ENCODE measurements at regions not wholly inside any gene's neighbourhood (a gene's known extent, or its start where the extent isn't known, plus 50 kb on each side); places are given as distances from the start of the nearest gene placed in this dataset.
A peak's percentile ranks its signal among the peaks of the same experiment; 100 is the strongest.

DNA sequence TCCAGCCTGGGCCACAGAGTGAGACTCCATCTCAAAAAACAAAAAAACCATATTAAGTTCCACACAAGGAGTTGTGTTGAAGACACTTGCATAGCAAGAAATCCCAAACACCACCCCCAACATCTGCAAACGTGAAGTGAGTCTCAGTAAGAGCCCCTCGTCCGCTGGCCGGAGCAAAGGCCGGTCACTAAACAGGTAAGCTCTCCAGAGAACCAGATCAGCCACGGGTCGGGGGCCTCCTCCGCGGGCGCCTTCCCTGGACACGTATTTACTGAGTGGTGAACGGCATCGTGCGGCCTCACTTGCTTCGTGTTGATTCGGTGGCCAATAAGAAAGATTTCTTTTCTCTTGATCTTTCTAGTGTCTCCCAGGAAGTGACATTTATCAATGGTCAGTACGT, 93.6 kb downstream of the MRPL36 start:
- no peak for DNase-seq (ENCODE audit: low read depth in 2 of 2)

DNA sequence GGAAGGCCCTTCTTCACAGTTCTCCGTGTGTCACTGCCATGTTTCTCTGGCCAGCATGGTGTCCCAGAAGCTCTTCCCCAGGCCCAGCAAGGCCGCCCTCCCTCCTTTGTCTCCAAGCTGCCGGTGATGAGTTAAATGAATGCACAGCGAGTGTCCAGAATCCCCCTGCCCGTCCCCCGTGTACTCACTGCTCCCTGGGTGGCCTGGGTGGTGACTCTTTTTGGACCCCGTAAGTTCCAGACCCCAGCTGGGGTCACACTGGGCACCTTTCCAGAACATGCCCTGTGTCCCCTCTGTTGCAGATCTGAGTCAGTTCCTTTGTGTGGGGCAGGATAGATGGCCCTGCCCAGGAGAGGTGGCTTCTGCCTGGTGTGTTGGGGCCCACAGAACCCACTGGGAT, 95.0 kb downstream of the MRPL36 start:
- no peak for DNase-seq (ENCODE audit: low read depth in 2 of 2)

DNA sequence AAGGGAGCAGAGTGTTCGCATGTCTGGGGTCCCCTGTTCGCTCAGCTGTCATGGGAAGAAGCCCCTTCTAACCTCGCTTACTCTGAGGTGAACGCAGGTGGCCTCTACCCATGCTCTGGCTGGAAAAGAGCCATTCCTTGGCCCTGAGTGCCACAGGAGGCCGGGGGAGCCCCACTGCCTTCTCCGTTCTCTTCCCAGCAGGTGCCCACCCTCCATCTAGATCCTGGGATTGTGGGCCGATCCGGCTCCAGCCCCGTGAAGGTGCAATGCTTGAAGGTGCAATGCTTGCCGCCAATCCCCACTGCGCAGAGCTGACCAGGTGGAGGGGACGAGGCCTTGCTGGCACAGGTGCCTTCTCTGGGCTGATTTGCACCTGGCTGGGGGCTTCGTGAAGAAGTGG, 95.4 kb downstream of the MRPL36 start:
- DNase-seq (ENCODE audit: low read depth in 2 of 2), result no peak

DNA sequence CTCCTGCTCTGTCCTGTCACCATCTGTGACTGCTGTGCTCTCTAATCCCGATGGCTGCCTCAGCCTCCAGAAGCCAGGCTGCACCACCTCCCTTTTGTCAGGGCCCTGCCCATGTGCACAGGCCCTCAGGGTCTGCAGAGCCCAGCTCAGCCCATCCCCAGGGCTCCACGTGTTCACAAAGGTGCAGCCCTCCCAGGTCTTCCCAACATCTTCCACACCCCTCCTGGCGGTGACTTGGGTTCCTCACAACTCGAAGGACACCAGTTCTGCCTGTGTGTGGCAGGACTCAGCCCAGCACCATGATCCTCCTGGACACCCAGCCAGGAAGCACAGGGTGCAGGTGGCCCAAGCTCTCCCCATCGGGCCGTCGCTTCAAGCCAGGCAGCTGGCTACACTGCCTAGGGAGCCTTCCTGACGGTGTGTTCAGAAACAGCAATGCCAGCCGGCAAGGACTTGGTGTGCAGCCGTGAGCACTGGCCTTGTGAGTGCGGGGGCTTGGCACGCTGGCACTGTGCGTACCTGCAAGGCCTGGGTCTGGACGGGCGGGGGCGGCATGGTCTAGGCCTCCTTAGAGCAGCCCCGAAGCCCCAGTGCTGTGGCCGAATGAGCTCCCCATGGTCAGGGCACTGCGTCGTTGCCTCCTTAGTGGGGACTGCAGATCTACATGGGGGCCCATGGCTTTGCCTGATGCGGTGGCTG, 96.1 kb downstream of the MRPL36 start:
- DNase-seq (ENCODE audit: low read depth in 2 of 2), result no peak

DNA sequence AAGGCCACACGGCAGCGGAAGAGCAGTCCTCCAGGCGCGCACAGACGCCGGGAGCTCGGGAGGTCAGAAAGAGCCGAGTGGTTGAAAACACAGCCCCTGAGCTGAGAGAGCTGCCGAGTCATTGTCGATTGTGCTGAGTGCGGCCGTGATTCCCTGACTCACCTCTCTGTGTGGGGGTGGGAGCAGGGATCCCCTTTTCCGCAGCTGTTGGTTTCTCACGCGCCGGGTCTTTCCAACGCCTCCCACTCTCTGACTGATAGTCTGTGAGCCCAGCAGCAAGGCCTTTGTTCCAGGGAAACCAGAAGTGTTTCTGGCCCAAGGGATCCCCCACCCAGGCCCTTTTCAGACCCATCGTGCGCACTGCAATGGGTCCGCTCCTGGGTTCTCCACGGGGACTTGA, 97.3 kb downstream of the MRPL36 start:
- DNase-seq (ENCODE audit: low read depth in 2 of 2), result no peak

DNA sequence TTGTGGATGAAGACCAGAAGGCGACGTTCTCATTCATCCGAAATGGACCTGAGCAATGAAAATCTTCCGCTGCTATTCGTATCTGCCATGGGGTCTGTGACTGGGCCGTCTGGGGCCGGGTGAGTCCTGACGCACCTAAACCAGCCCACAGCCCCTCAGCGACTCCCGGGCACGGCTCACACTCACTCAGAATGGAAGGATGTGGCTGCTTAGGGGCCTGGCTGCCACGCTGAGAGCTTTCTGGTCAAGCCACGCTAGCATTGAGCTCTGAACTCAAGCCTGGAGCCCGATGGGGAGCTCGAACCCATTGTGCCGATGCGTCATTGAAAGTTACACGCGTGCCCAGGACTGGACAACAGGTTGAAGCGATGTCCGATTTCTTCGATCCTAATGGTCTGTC, 97.8 kb downstream of the MRPL36 start:
- DNase-seq (ENCODE audit: low read depth in 2 of 2), result no peak

DNA sequence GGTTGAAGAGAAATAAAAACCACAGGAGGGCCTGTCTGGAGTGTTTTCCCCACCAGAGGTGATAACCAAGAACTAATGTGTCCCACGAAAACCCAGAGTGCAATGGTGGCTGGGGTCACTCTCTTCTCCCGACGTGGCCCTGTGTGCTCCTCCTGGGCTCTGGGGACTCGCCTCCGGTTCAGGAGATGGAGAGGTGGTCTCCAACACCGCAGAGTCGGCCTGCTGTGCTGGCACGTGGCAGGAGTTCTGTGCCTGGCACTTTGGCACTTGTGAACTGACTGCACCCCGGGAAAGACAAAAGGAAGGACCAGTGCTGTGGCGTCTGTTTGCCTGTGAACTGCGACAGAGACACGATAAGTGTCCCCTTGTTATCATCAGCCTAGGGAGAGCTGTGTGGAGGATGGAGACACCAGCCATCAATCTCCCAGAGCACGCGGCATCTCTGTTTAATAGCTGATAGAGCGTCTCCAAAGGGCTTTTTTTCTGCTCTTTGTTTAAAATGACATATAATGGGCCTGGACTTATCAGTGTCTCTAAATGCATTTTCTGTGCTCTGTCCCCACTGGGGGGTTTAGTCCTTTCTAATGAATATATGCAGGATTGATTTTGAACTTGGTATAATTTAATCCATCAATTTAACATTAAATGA, 98.3 kb downstream of the MRPL36 start:
- no peak for DNase-seq (ENCODE audit: low read depth in 2 of 2)

DNA sequence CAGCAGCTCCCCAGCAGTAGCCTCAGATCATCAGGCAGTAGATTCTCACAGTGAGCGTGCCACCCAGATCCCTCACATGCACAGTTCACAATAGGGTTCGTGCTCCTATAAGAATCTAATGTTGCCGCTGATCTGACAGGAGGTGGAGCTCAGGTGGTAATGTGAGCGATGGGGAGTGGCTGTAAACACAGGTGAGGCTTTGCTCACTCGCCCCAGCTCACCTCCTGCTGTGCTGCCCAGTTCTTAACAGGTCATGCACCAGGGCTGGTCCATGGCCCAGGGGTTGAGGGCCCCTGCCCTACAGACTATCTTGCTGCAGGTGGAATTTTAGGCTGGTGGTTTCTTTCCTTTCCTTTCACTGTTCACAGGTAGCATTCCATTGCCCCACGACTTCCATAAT, 100.2 kb downstream of the MRPL36 start:
- no peak for DNase-seq (ENCODE audit: low read depth in 2 of 2)

DNA sequence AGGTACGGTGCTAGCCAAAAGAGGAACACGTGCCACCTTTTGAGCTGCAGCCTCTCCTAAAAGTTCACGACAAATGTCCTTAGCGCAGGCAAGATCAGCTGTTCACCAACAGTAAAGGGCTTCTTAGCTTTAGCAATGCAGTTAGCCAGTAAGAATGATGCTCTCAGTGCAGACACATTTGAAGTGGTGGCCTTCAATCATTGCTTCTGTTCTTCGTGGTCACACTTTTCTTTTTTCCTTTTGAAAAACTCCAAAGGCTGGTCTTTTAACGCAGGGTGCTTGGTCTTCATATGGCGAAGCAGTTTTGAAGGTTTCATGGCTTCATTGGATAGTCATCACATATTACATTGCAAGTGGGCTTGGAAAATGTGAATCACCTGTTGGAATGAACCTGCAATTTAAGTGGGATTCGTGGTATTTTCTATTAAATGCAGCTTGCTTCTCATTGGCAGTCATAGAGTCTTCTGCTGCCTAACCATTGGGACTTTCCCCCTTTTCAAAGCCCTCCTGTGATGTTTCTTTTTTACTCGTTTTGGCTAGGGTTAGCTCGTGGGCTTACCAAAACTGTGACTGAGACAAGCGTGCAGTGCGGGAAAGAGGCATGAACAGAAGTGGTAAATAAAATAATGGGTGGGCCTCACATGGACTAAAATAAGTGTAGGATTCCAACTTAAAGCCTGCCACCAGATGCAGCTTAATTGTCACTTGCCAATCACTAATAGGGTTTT, 100.9 kb downstream of the MRPL36 start:
- DNase-seq (ENCODE audit: low read depth in 2 of 2), result no peak

DNA sequence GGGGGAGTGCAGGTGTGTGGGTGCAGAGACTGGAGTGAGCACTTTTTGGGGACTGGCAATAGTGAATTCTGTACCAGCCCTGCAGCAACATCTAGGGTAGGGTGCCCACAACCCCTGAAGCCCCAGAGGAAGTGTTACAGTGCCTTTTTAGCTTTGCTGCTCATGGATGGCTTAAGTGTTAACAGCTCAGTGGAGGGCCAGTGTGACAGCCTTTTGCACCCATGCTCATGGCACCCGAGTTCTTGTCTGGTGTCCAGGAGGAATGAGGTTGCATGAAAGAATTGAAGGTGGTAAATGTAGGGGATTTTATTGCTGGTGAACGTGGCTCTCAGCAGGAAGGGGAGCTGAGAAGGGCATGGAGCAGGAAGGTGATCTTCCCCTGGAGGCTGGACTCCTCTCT, 107.3 kb downstream of the MRPL36 start:
- no peak for DNase-seq (ENCODE audit: low read depth in 2 of 2)

DNA sequence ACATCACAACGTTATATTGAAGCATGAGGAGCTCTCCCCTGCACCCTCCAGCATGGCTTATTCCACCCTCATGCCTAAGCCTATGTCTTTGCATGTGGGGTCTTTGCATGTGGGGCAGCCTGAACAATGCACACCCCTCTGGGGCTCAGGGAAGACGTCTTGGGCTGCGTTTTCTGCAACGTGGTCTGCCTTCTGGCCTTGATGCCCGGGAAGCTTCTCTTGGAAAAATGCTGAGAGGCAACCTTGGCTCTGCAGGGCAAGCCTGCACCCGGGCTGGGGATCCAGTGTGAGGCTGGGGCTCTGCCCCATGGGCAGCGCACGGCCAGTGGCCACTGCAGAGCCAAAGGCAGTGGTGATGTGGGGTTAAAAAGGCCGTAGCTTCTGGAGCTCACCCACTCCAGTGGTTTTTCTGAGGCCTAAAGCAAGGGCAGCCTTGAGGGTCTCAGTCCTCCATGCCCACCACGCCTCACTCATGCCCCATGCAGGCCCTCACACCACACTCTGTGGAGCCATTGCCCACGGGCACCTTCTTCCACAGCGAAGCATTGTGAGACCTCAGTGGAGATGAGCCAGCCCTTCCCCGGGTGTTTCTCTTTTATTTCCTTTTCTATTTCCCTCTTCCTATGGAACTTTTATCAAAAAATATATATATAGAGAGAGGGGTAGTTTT, 112.2 kb downstream of the MRPL36 start:
- DNase-seq (ENCODE audit: low read depth in 2 of 2), result no peak

DNA sequence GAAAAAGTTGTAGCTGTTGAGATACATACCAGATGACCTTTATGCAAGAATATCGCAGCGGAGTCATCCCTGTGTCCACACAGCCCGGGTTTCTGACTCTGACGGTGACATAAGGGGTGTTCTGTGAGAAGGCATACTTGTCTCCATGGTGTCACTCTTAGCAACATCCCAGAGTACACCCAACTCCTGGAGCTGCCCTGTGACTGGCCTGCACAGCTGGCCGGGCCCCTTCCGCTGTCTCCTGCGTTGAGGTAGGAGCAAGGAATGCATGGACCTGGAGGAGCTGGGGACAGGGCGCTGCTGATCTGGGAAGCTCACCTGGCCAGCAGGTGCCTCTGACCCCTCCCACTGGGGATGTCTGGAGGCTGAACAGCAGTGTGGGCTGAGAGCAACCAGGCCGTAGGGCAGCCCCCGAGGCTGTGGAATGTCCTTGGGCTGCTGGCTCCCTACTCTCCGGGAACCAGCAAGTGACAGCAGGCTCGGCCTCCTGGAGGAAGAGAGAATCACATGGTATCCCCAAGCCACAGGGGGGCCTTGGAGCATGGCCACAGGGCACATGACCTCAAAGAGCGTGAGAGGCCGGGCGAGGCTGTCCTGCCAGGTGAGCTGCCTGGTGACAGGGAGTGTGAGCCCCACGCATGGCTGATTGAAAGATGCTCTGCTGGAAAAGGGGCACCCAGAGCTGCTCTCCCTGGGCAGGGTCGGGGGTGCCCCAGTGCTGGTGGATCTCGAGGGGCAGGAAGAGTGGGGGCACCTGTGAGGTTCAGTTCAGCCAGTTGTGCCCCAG, 113.4 kb downstream of the MRPL36 start:
- no peak for DNase-seq (ENCODE audit: low read depth in 2 of 2)

DNA sequence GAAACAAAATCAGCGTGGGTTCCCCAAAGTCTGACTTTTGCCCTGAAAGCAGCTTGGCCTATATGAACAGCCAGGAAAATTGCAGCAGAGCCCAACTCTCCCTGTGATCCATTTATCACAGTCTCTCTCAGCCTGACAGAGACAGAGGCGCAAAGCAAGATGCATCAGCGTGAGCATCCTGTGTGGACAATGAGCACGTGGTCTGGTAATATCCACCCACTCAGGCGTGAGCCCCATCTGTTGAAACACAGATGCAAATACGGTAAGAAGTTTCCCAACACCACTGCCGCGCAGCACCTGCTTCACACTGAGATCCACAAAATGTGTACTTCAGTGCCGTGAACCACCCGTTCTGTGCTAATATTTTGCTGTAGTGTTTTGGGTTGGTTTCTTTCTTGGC, 114.6 kb downstream of the MRPL36 start:
- DNase-seq (ENCODE audit: low read depth in 2 of 2), result no peak

DNA sequence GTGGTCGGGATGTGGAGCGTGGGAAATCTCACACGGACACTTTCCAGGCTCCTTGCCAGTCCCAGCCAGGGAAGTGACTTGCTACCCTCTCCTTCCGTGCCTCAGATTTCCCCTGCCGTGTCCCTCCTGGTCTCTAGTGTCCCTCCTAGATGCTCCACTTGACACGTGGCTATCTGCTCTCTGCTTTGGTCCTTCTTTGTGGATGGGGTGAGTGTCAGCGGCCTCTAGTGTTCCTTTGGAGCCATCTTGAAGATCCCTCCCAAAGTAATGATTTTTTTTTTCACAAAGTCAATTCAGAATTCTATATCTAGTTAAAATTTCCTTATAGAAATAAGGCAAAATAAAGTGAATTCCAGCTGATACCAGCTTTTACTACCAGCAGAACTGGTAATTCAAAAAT, 117.7 kb downstream of the MRPL36 start:
- DNase-seq (ENCODE audit: low read depth in 2 of 2), result no peak

DNA sequence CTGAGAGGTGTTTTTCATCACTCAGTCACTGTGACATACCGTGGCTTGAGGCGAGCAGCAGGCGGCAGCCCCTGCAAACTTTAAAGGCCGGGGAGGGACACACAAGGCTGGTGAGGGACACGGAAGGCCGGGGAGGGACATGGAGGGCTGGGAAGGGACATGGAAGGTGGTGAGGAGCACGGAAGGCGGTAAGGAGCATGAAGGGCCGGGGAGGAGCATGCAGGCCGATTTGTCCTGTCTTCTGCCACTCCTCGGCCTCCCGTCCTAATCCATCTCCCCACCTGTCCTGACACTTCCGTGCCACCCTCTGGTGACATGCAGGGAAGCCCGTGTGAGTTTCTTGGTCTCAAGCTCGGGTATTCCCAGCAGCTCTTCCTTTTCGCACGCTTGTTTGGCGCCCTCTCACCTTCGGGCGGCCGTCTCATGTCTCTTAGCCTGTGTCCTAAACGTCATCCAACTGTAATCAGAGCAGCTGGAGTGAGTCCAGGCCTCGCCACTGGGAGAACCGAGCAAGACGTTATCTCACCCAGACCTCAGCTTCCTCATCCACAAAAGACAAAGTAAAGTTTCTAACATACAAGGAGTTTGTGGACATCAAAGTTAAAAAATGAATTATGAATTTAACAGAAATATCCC, 126.5 kb downstream of the MRPL36 start:
- no peak for DNase-seq (ENCODE audit: low read depth in 2 of 2)

DNA sequence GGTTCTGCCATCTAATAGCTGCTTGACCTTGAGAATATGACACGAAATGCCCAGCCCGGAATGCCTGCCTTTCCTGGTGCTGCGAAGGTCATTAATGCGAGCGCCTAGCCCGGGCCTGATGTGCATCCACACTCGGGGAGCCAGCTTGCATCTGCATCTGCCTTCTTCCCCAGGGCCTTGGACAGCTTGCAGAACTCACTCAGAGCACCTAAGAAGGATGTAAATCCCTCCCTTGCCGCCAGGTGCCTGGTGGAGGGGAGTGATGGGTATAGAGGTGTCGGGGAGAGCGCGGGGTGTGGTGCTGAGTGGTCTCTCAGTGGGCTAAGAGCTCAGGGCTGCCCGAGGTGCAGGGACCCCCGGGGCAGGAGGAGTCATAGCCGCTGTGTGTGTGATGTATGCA, 127.2 kb downstream of the MRPL36 start:
- no peak for DNase-seq (ENCODE audit: low read depth in 2 of 2)

DNA sequence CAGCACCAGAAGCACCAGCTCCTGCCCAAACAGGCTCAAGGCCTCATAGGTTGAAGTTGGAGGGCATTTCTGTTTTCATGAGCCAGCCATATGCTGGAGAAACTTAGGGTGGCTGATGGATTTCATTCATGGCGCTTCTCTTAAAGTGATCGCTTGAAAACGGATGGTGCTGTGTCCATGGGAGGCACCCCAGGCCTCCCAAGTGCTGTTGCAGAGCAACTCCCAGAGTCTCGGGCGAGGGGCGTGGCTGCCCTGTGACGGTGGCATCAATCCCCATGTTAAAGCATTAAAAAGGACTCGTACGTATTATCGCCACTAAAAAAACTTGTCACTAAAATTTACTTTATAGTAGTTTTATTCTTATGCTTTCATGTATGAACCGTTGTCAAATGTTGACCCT, 128.3 kb downstream of the MRPL36 start:
- DNase-seq (ENCODE audit: low read depth in 2 of 2), result no peak

DNA sequence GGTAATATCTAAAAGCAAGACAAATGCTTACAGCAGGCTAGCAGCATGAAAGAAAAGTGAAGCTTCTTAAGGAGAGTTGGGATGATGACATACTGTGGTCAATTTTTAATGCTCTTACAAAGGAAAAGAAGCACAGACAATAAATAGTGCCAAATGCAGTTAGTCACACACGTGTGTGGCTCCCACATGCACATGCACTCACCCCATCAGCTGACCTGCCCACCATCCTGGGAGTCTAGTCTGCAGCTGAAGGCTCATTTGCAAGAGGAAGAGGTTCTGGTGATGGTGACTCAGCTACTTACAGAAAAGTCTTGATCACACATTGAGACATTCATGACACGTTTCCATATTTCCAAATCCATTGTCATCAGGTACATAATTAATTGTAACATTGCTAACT, 129.3 kb downstream of the MRPL36 start:
- DNase-seq (ENCODE audit: low read depth in 2 of 2), result no peak

DNA sequence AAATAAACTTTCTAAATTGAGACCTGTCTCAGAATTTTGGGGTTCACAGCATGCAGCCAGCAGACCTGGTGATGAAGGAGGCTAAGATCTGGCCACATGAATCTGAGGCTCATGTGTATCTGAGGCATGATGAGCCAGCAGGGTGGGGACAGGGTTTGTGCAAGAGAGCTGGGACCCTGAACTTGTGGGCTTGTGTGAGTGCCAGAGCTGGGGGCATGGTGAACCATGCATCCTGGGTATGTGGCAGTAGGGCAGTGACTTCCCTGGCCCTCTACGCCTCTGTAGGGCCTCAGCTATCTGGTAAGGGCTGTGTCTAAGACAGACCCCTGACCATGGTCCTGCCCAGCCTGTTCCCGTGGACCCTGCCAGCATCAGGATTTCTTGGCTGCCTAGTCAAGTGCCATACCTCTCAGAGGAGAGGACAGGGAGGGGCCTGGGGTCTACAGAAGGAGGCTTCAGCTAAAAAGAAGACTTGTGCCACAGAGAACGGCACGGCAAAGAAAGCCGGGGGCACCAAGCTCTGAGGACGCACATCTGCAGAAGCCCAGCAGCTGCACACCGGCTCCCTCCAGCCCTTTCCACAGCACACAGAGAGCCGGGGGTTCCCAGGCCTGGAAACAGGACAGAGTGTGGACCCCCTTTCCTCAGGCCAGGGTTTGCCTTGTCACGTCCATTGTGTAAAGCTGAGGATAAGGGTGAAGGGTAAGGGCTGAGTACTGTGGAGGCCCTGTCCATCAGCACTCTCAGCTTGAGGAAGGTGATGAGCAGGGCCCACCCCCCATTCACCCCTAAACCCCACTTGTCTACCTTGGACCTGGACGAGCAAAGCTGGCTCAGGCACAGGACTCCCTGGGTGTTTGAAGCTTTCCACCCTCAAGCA, 130.1 kb downstream of the MRPL36 start:
- no peak for DNase-seq (ENCODE audit: low read depth in 2 of 2)

DNA sequence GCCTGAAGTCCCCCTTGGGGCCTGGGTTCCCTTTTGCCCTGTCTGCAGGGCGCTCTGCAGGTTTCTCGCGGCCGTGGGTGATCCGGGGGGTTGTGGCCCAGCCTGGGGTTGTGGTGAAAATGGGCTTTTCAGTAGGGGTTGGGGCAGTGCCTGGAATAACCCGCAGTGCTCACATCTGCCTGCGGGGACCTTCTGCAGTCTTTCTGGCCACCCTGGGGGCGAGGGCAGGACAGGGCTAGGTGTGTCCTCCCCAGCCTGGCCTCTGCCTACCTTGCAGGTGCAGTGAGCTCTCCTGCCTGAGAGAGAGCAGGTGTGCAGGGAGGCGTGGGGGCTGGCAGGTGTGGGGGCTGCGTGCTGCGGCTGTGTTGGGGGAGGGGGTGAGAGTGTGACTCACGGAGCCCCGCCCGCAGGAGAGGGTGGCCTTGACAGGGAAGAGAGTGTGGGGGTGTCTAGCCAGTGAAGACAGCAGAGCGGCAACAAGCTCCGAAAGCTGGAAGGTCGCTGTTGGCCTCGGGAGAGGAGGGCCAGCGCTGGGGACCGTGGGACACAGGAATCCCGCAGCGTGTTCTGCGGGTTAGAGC, 131.4 kb downstream of the MRPL36 start:
- peak in 1 of 2 donors; percentile 14 for DNase-seq (ENCODE audit: low read depth in 2 of 2)

All from activated CD8-positive, alpha-beta memory T cell treated with anti-CD3 and anti-CD28 coated beads for 4 hours (primary cell).